Nephron (organoid): ENCODE measurements at regions not wholly inside any gene's neighbourhood (a gene's known extent, or its start where the extent isn't known, plus 50 kb on each side); places are given as distances from the start of the nearest gene placed in this dataset.

Experiments
- H3K27ac Mint-ChIP-seq, 3 experiments: 2 replicates each; pipeline ENCODE4 v1.8.0; 2020; ENCODE audit warnings: mixed read lengths in 3 of 3, mild to moderate bottlenecking in 2 of 3, moderate library complexity in 1 of 3
- H3K27me3 Mint-ChIP-seq: 2 replicates; pipeline ENCODE4 v1.8.0; 2021; ENCODE audit warnings: low read depth, mild to moderate bottlenecking, moderate library complexity, mixed read lengths
- H3K36me3 Mint-ChIP-seq: 2 replicates; pipeline ENCODE4 v1.8.0; 2020; ENCODE audit warnings: low read depth, mixed read lengths
- H3K4me1 Mint-ChIP-seq: 2 replicates; pipeline ENCODE4 v1.8.0; 2020; ENCODE audit warnings: mixed read lengths
- H3K4me3 Mint-ChIP-seq, 3 experiments: 2 replicates each; pipeline ENCODE4 v1.8.0; 2020; ENCODE audit warnings: mild to moderate bottlenecking in 3 of 3, mixed read lengths in 3 of 3, moderate library complexity in 2 of 3
- H3K9me3 Mint-ChIP-seq: 2 replicates; pipeline ENCODE4 v1.8.0; 2020; ENCODE audit warnings: mixed read lengths
- TF ChIP-seq, protein P1 (sequence below), 3 experiments: fragments of 200-600 bp; sonication (generic); IDR thresholded peaks; one replicate each; pipeline ENCODE4 v1.5.0; 2021; ENCODE audit warnings: antibody characterized with exemption in 3 of 3; ENCODE audit not compliant: unreplicated experiment in 3 of 3

DNA sequence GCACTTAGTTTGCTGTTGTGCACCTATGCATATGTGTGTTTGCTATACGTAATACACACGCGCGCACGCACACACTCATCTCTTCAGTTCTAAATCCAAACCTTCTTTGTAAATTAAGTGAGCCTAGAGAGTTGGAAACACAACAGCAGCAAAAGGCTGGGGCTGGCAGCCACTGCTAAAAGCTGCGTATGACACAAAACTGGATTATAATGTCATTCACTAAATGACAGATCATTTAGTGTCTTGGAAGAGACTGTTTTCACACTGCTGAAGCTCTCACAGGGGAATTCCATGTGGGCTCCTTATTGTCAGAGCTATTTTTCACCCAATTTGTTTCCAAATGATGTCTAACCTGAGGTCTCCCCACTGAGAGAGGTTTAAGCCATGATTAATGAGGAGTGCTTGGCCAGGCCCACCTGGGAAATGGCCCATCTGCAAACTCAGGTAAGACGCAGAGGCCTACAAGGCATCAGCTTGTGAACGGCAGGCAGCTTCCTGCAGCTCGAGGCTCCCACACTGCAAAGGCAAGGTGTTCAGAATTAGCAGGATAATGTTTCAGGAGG, 94.2 kb downstream of the OLIG3 start:
- H3K36me3 Mint-ChIP-seq, result no peaks in the 10 kb centered on the region
- H3K9me3 Mint-ChIP-seq, result no peaks in the 10 kb centered on the region
- no peak overlapping the region for H3K27ac Mint-ChIP-seq
- H3K4me1 Mint-ChIP-seq, result no peaks in the 10 kb centered on the region
- TF ChIP-seq, protein P1, sequence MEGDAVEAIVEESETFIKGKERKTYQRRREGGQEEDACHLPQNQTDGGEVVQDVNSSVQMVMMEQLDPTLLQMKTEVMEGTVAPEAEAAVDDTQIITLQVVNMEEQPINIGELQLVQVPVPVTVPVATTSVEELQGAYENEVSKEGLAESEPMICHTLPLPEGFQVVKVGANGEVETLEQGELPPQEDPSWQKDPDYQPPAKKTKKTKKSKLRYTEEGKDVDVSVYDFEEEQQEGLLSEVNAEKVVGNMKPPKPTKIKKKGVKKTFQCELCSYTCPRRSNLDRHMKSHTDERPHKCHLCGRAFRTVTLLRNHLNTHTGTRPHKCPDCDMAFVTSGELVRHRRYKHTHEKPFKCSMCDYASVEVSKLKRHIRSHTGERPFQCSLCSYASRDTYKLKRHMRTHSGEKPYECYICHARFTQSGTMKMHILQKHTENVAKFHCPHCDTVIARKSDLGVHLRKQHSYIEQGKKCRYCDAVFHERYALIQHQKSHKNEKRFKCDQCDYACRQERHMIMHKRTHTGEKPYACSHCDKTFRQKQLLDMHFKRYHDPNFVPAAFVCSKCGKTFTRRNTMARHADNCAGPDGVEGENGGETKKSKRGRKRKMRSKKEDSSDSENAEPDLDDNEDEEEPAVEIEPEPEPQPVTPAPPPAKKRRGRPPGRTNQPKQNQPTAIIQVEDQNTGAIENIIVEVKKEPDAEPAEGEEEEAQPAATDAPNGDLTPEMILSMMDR (IDR thresholded peaks at IDR 0.05; ENCODE audit: unreplicated experiment in 3 of 3), result no peak
- no peak overlapping the region for H3K4me3 Mint-ChIP-seq
- H3K27me3 Mint-ChIP-seq, result peaks cover 4% of the 10 kb centered on the region

GRCh38 chr6:137395316-137395715, 98.9 kb downstream of the OLIG3 start:
- no peaks in the 10 kb centered on the region for H3K4me1 Mint-ChIP-seq
- H3K4me3 Mint-ChIP-seq, result no peak overlapping the region
- no peaks in the 10 kb centered on the region for H3K9me3 Mint-ChIP-seq
- no peak overlapping the region for H3K27ac Mint-ChIP-seq
- TF ChIP-seq, protein P1 (IDR thresholded peaks at IDR 0.05; ENCODE audit: unreplicated experiment in 3 of 3), result no peak
- no peaks in the 10 kb centered on the region for H3K36me3 Mint-ChIP-seq
- peaks cover 4% of the 10 kb centered on the region for H3K27me3 Mint-ChIP-seq

DNA sequence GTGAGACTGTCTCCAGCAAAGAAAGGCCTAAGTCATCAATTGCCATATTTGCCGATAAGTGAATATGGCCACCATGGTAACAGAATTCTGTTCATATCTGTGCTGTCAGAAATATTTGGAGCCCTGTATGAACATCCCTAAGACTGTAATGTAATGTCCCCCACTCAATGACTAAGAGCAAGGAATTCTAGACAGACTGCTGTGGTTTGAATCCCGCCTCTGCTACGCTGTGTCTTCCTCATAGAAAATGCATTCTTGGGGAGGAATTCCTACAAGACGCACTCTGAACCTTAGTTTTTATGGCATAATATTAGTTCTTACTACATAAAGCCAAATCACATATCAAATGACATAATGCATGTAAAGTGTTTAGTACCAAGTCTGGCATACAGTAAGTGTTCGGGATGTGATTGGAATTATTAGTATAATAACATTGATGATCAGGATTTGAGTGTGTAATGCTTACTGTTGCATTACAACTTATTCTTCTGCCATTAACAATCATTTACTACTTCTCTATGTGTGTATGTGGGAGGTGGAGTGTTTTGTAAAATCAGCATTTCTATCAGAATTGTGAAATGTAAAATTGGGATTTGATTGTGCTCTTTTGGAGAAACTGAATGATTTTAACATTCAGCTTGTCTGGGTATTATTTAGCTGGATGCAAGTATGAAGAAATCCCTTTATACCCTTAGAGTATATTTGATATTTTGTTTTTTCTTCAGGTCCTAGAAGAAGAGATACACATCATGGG, 103.0 kb downstream of the OLIG3 start:
- Mint-ChIP-seq H3K9me3 (no peaks in the 10 kb centered on the region), H3K27ac (no peak overlapping the region), H3K27me3 (peaks cover 4% of the 10 kb centered on the region), H3K4me3 (no peak overlapping the region), H3K4me1 (no peaks in the 10 kb centered on the region), H3K36me3 (no peaks in the 10 kb centered on the region)
- TF ChIP-seq, protein P1 (IDR thresholded peaks at IDR 0.05; ENCODE audit: unreplicated experiment in 3 of 3), result no peak

DNA sequence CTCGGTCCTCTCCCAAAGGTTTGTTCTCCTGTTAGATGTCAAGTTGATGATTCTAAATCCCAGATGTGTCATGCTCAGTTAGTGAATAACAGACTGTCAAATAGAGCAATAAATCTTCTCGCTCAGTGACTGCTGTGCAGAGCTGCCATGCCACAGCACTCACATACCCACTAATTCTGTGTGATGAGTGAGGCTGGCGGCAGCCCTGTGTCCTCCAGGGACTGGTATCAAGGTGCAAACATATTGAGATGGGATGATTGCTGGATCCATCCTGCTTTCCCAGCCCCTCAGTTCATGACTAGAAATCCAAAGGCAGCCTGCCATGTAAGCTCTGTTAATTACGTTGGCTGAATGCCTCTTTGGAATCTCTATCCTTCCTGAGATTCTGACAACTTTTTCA, 103.9 kb downstream of the OLIG3 start:
- Mint-ChIP-seq H3K9me3 (no peaks in the 10 kb centered on the region), H3K36me3 (no peaks in the 10 kb centered on the region), H3K27ac (no peak overlapping the region), H3K4me1 (no peaks in the 10 kb centered on the region), H3K27me3 (peaks cover 4% of the 10 kb centered on the region), H3K4me3 (no peak overlapping the region)
- TF ChIP-seq, protein P1 (IDR thresholded peaks at IDR 0.05; ENCODE audit: unreplicated experiment in 3 of 3), result no peak

DNA sequence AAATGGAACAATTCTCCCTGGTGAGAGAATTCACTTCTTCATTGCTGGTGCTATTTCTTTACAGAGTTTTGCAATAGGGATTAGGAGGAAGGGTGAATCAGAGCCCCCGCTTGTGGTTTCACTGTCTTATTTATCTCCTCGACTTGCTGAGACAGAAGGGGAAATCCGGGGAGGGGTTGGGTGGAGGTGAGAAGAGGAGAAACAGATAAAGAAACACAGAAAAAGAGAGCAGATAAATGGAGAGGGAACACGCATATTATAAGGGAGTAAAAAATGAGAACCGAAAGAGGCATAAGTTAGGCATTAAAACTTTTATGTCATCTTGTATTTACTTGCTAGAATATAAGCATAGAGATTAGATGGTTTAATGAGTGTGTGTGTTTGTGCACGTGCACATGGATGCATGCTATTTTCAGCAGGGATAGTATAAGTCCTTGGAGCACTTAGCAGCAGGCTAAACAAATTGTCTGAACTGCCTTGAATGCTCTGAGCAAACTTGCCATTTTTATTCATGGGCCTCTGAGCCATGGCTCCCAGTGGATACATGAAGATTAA, 105.0 kb downstream of the OLIG3 start:
- Mint-ChIP-seq H3K4me3 (no peak overlapping the region), H3K4me1 (no peaks in the 10 kb centered on the region), H3K27me3 (peaks cover 4% of the 10 kb centered on the region), H3K9me3 (no peaks in the 10 kb centered on the region), H3K27ac (no peak overlapping the region), H3K36me3 (no peaks in the 10 kb centered on the region)
- TF ChIP-seq, protein P1 (IDR thresholded peaks at IDR 0.05; ENCODE audit: unreplicated experiment in 3 of 3), result no peak
